ENCODE measurements at regions not wholly inside any gene's neighbourhood (a gene's known extent, or its start where the extent isn't known, plus 50 kb on each side); places are given as distances from the start of the nearest gene placed in this dataset.
"Not testable (repeated sequence)": the region's sequence is repeated elsewhere in the genome, so short reads cannot be mapped to it uniquely, and the experiment has no call there.

GRCh38 chr4:78707268-78707667 is 68.9 kb upstream of the BMP2K start:
- Histone ChIP-seq H3K4me1 (ENCODE audit: control insufficient read depth in 2 of 3, insufficient read depth in 2 of 3, low read depth in 1 of 3, low read length in 3 of 3) (no peaks in the 10 kb centered on the region), H3K4me3 (ENCODE audit: low read length in 3 of 3) (no peak overlapping the region), H3K27me3 (ENCODE audit: control insufficient read depth, insufficient read depth, low read length) (no peaks in the 10 kb centered on the region), H3K9ac (ENCODE audit: low read length in 3 of 3) (no peak overlapping the region), H3K27ac (ENCODE audit: low read depth in 2 of 2, low read length in 2 of 2) (no peak overlapping the region), H3K36me3 (ENCODE audit: control insufficient read depth in 2 of 3, insufficient read depth in 3 of 3, low read length in 3 of 3) (no peaks in the 10 kb centered on the region), H3K9me3 (ENCODE audit: control insufficient read depth in 2 of 3, insufficient read depth in 1 of 3, low read length in 3 of 3) (peaks cover 0 to 10% (median 0%) of the 10 kb centered on the region in 3 donors)
- intact Hi-C loops (cut with DNase I), result no loop called here
- DNase-seq (no peak), FAIRE-seq (no peak)
- TF ChIP-seq, protein P1, sequence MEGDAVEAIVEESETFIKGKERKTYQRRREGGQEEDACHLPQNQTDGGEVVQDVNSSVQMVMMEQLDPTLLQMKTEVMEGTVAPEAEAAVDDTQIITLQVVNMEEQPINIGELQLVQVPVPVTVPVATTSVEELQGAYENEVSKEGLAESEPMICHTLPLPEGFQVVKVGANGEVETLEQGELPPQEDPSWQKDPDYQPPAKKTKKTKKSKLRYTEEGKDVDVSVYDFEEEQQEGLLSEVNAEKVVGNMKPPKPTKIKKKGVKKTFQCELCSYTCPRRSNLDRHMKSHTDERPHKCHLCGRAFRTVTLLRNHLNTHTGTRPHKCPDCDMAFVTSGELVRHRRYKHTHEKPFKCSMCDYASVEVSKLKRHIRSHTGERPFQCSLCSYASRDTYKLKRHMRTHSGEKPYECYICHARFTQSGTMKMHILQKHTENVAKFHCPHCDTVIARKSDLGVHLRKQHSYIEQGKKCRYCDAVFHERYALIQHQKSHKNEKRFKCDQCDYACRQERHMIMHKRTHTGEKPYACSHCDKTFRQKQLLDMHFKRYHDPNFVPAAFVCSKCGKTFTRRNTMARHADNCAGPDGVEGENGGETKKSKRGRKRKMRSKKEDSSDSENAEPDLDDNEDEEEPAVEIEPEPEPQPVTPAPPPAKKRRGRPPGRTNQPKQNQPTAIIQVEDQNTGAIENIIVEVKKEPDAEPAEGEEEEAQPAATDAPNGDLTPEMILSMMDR (IDR thresholded peaks at IDR 0.05; ENCODE audit: borderline replicate concordance, extremely low read depth, insufficient read depth), result no peak

DNA sequence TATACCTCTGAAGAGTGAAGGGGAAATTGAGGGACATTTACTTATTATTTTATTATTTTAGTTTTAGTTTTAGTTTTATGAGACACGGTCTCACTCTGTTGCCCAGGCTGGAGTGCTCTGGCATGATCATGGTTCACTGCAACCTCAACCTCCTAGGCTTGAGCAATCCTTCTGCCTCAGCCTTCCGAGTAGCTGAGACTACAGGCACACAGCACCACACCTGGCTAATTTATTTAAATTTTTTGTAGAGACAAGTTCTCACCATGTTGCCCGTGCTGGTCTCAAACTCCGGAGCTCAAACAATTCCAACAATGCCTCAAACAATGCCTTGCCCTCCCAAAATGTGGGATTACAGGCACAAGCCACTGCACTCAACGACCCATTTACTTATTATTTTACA is 68.4 kb upstream of the BMP2K start:
- DNase-seq (no peak), FAIRE-seq (no peak)
- no peak overlapping the region for H3K4me3 ChIP-seq (ENCODE audit: low read length in 3 of 3)
- no peaks in the 10 kb centered on the region for H3K36me3 ChIP-seq (ENCODE audit: control insufficient read depth in 2 of 3, insufficient read depth in 3 of 3, low read length in 3 of 3)
- H3K27ac ChIP-seq (ENCODE audit: low read depth in 2 of 2, low read length in 2 of 2), result no peak overlapping the region
- H3K9me3 ChIP-seq (ENCODE audit: control insufficient read depth in 2 of 3, insufficient read depth in 1 of 3, low read length in 3 of 3), result peaks cover 0 to 10% (median 0%) of the 10 kb centered on the region in 3 donors
- no peaks in the 10 kb centered on the region for H3K27me3 ChIP-seq (ENCODE audit: control insufficient read depth, insufficient read depth, low read length)
- intact Hi-C loops (cut with DNase I), result no loop called here
- TF ChIP-seq, protein P1 (IDR thresholded peaks at IDR 0.05; ENCODE audit: borderline replicate concordance, extremely low read depth, insufficient read depth), result no peak
- H3K4me1 ChIP-seq (ENCODE audit: control insufficient read depth in 2 of 3, insufficient read depth in 2 of 3, low read depth in 1 of 3, low read length in 3 of 3), result no peaks in the 10 kb centered on the region
- H3K9ac ChIP-seq (ENCODE audit: low read length in 3 of 3), result no peak overlapping the region

DNA sequence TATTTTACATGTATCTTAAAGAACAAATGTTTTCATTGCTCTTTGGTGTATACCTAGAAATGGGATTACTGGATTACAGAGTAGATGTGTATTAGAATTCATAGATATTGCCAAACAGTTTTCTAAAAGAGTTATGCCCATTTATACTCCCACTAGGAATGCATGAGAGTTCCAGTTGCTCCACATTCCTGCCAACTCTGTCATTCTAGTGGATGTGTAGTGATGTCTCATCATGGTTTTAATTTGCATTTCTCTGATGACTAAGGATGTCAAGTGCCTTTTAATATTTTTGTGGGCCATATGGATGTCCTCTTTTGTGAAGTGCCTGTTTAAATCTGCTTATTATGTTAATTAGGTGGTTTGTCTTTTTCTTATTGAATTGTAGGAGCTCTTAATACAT is 65.6 kb upstream of the BMP2K start:
- Histone ChIP-seq H3K4me3 (ENCODE audit: low read length in 3 of 3) (no peak overlapping the region), H3K9ac (ENCODE audit: low read length in 3 of 3) (no peak overlapping the region), H3K36me3 (ENCODE audit: control insufficient read depth in 2 of 3, insufficient read depth in 3 of 3, low read length in 3 of 3) (no peaks in the 10 kb centered on the region), H3K4me1 (ENCODE audit: control insufficient read depth in 2 of 3, insufficient read depth in 2 of 3, low read depth in 1 of 3, low read length in 3 of 3) (no peaks in the 10 kb centered on the region), H3K27ac (ENCODE audit: low read depth in 2 of 2, low read length in 2 of 2) (no peak overlapping the region), H3K27me3 (ENCODE audit: control insufficient read depth, insufficient read depth, low read length) (no peaks in the 10 kb centered on the region), H3K9me3 (ENCODE audit: control insufficient read depth in 2 of 3, insufficient read depth in 1 of 3, low read length in 3 of 3) (no peaks in the 10 kb centered on the region)
- DNase-seq (no peak), FAIRE-seq (no peak)
- TF ChIP-seq, protein P1 (IDR thresholded peaks at IDR 0.05; ENCODE audit: borderline replicate concordance, extremely low read depth, insufficient read depth), result no peak
- intact Hi-C loops (cut with DNase I), result no loop called here

DNA sequence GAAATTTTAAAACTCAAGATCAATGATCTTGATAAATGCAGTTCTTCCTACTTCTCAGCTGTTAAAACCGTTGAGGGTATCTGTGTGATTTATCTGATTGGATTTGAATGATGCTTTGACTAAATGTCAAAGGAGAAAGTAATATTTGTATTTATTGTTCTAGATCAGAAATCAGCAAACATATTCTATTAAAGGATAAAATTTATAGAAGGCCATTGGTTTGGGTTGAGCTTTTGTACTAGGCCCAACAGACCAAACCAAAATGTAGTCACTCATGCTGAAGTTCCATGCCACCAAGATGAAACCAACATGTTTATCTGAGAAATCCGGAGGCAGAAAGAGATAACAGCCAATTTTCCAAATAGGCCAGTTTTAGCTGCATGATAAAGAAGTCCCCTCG is 64.5 kb upstream of the BMP2K start:
- no peaks in the 10 kb centered on the region for H3K36me3 ChIP-seq (ENCODE audit: control insufficient read depth in 2 of 3, insufficient read depth in 3 of 3, low read length in 3 of 3)
- intact Hi-C loops (cut with DNase I), result no loop called here
- H3K4me3 ChIP-seq (ENCODE audit: low read length in 3 of 3), result no peak overlapping the region
- H3K4me1 ChIP-seq (ENCODE audit: control insufficient read depth in 2 of 3, insufficient read depth in 2 of 3, low read depth in 1 of 3, low read length in 3 of 3), result no peaks in the 10 kb centered on the region
- H3K9me3 ChIP-seq (ENCODE audit: control insufficient read depth in 2 of 3, insufficient read depth in 1 of 3, low read length in 3 of 3), result no peaks in the 10 kb centered on the region
- H3K27me3 ChIP-seq (ENCODE audit: control insufficient read depth, insufficient read depth, low read length), result no peaks in the 10 kb centered on the region
- FAIRE-seq (no peak), DNase-seq (no peak)
- no peak overlapping the region for H3K9ac ChIP-seq (ENCODE audit: low read length in 3 of 3)
- no peak overlapping the region for H3K27ac ChIP-seq (ENCODE audit: low read depth in 2 of 2, low read length in 2 of 2)
- TF ChIP-seq, protein P1 (IDR thresholded peaks at IDR 0.05; ENCODE audit: borderline replicate concordance, extremely low read depth, insufficient read depth), result no peak

- intact Hi-C loops (cut with DNase I); H3K36me3 ChIP-seq (ENCODE audit: control insufficient read depth in 2 of 3, insufficient read depth in 3 of 3, low read length in 3 of 3); H3K4me3 ChIP-seq (ENCODE audit: low read length in 3 of 3): not testable (repeated sequence)
Observed at GRCh38 chr4:78714598-78714997, 61.6 kb upstream of the BMP2K start.

GRCh38 chr4:78715372-78715771 is 60.8 kb upstream of the BMP2K start:
- H3K9ac ChIP-seq (ENCODE audit: low read length in 3 of 3); H3K9me3 ChIP-seq (ENCODE audit: control insufficient read depth in 2 of 3, insufficient read depth in 1 of 3, low read length in 3 of 3); H3K27ac ChIP-seq (ENCODE audit: low read depth in 2 of 2, low read length in 2 of 2); FAIRE-seq; H3K27me3 ChIP-seq (ENCODE audit: control insufficient read depth, insufficient read depth, low read length); intact Hi-C loops (cut with DNase I); DNase-seq; H3K4me1 ChIP-seq (ENCODE audit: control insufficient read depth in 2 of 3, insufficient read depth in 2 of 3, low read depth in 1 of 3, low read length in 3 of 3); H3K4me3 ChIP-seq (ENCODE audit: low read length in 3 of 3); H3K36me3 ChIP-seq (ENCODE audit: control insufficient read depth in 2 of 3, insufficient read depth in 3 of 3, low read length in 3 of 3): not testable (repeated sequence)

More at GRCh38 chr4:78714598-78714997, 61.6 kb upstream of the BMP2K start:
- not testable (repeated sequence) for H3K9ac ChIP-seq (ENCODE audit: low read length in 3 of 3); DNase-seq; FAIRE-seq; H3K9me3 ChIP-seq (ENCODE audit: control insufficient read depth in 2 of 3, insufficient read depth in 1 of 3, low read length in 3 of 3); H3K27me3 ChIP-seq (ENCODE audit: control insufficient read depth, insufficient read depth, low read length); H3K27ac ChIP-seq (ENCODE audit: low read depth in 2 of 2, low read length in 2 of 2); H3K4me1 ChIP-seq (ENCODE audit: control insufficient read depth in 2 of 3, insufficient read depth in 2 of 3, low read depth in 1 of 3, low read length in 3 of 3)
